A549 (cell line): ENCODE measurements at regions not wholly inside any gene's neighbourhood (a gene's known extent, or its start where the extent isn't known, plus 50 kb on each side); places are given as distances from the start of the nearest gene placed in this dataset.

Experiments
- ATAC-seq, 2 experiments: fragments of 200-7000 bp in 1 of 2; fragments of >200 bp in 1 of 2; cut with Nextera tagmentation in 1 of 2; cut with Tn5 transposase in 1 of 2; 3 replicates each; pipeline versions ENCODE4 v1.8.0 to v1.9.1; 2018 to 2020; ENCODE audit warnings: mild to moderate bottlenecking in 1 of 2, moderate library complexity in 1 of 2
- CTCF ChIA-PET: fragments of 300-600 bp; sonication (Branson Sonifier 250); formaldehyde crosslinking; extraction: SDS; loops from one replicate; lab custom pipeline; 2021; ENCODE audit warnings: antibody characterized with exemption, inconsistent platforms; lab: Yijun Ruan, JAX
- POLR2A ChIA-PET: fragments of 350-600 bp; formaldehyde crosslinking; extraction: SDS; loops from one replicate; lab custom pipeline; 2021; ENCODE audit warnings: antibody characterized with exemption, inconsistent platforms; lab: Yijun Ruan, JAX
- DNase-seq, 2 experiments: peaks; one replicate each; pipeline versions ENCODE4 v3.0.0 to v3.0.0-alpha.2; 2011 to 2016; ENCODE audit warnings: low read depth in 1 of 2, low spot score in 1 of 2
- FAIRE-seq: peaks from 2 replicates; lab custom pipeline; 2011; peaks lifted over from hg19 to GRCh38; lab: Jason Lieb, UNC
- H3K27ac ChIP-seq, 2 experiments: fragments of >200 bp; sonication (Bioruptor Twin); formaldehyde crosslinking; 3 replicates each; pipeline ENCODE4 v1.5.1; 2016 to 2017
- H3K4me1 ChIP-seq: fragments of >200 bp; sonication (Bioruptor Twin); formaldehyde crosslinking; 3 replicates; pipeline ENCODE4 v1.6.1; 2016
- H3K4me2 ChIP-seq: fragments of >200 bp; sonication (Bioruptor Twin); formaldehyde crosslinking; 3 replicates; pipeline ENCODE4 v1.6.1; 2016
- H3K4me3 ChIP-seq: fragments of >200 bp; sonication (Bioruptor Twin); formaldehyde crosslinking; 3 replicates; pipeline ENCODE4 v1.5.1; 2016
- H3K9me3 ChIP-seq: fragments of >200 bp; sonication (Bioruptor Twin); formaldehyde crosslinking; 3 replicates; pipeline ENCODE4 v1.6.1; 2016
- CBX2 ChIP-seq: fragments of 200-600 bp; sonication (generic); IDR thresholded peaks from 2 replicates; pipeline ENCODE4 v1.6.1; 2016; ENCODE audit warnings: low read depth, mild to moderate bottlenecking, borderline replicate concordance
- CEBPB ChIP-seq, 2 experiments: fragments of >200 bp in 1 of 2; sonication (Bioruptor Twin) in 1 of 2; formaldehyde crosslinking in 1 of 2; IDR thresholded peaks; 2 replicates each; pipeline ENCODE4 v1.6.1; 2012 to 2016
- CHD4 ChIP-seq: fragments of 200-600 bp; sonication (generic); IDR thresholded peaks from 2 replicates; pipeline ENCODE4 v1.6.1; 2016; ENCODE audit warnings: antibody characterized with exemption, mild to moderate bottlenecking, borderline replicate concordance
- EHF ChIP-seq: fragments of 250-450 bp; sonication (Bioruptor Pico); IDR thresholded peaks from 2 replicates; pipeline ENCODE4 v1.5.0; 2020; ENCODE audit warnings: mild to moderate bottlenecking
- EP300 ChIP-seq, 2 experiments: fragments of >200 bp; sonication (Bioruptor Twin); formaldehyde crosslinking; IDR thresholded peaks; 2 replicates in 1 of 2; 3 replicates in 1 of 2; pipeline ENCODE4 v1.6.1; 2016 to 2017
- ESRRA ChIP-seq: fragments of 150-350 bp; IDR thresholded peaks from 2 replicates; pipeline ENCODE4 v1.6.1; 2014; ENCODE audit warnings: mild to moderate bottlenecking, low read length, borderline replicate concordance
- FOSB ChIP-seq: fragments of 250-450 bp; sonication (Bioruptor Pico); IDR thresholded peaks from 2 replicates; pipeline ENCODE4 v1.5.0; 2020; ENCODE audit warnings: mild to moderate bottlenecking, moderate library complexity
- FOSL2 ChIP-seq, 2 experiments: fragments of 450-650 bp in 1 of 2; fragments of >200 bp in 1 of 2; sonication (Bioruptor Twin) in 1 of 2; formaldehyde crosslinking; IDR thresholded peaks; 2 replicates each; pipeline versions ENCODE4 v1.5.0 to v1.6.1; 2016 to 2020; ENCODE audit warnings: mild to moderate bottlenecking in 1 of 2, moderate library complexity in 1 of 2
- HOXB13 ChIP-seq: fragments of 250-450 bp; sonication (Bioruptor Pico); IDR thresholded peaks from 2 replicates; pipeline ENCODE4 v1.5.0; 2020; ENCODE audit warnings: low read depth, mild to moderate bottlenecking, moderate library complexity
- KDM1A ChIP-seq: fragments of 200-600 bp; sonication (generic); IDR thresholded peaks from 2 replicates; pipeline ENCODE4 v1.6.1; 2016; ENCODE audit warnings: low read depth, mild to moderate bottlenecking
- KDM5A ChIP-seq: fragments of 200-600 bp; sonication (generic); IDR thresholded peaks from 2 replicates; pipeline ENCODE4 v1.6.1; 2016; ENCODE audit warnings: antibody characterized with exemption, mild to moderate bottlenecking
- MAZ ChIP-seq: fragments of 150-350 bp; IDR thresholded peaks from 2 replicates; pipeline ENCODE4 v1.6.1; 2014; ENCODE audit warnings: antibody characterized with exemption, low read depth, low read length, borderline replicate concordance
- MYC ChIP-seq: IDR thresholded peaks from 2 replicates; pipeline ENCODE4 v1.6.1; 2012; ENCODE audit warnings: mild to moderate bottlenecking, inconsistent platforms, low read length, improper control_type of control experiment, borderline replicate concordance
- NFE2L2 ChIP-seq: fragments of 150-350 bp; conservative IDR thresholded peaks from 2 replicates; pipeline ENCODE4 v1.6.1; 2014; ENCODE audit warnings: low read length
- NR3C1 ChIP-seq: fragments of >200 bp; sonication (Bioruptor Twin); formaldehyde crosslinking; IDR thresholded peaks from 3 replicates; pipeline ENCODE4 v1.6.1; 2017
- POLR2A ChIP-seq: IDR thresholded peaks from 2 replicates; pipeline ENCODE4 v1.6.1; 2012; ENCODE audit warnings: mild to moderate bottlenecking, low read length
- RAD21 ChIP-seq, 2 experiments: fragments of >200 bp in 1 of 2; sonication (Bioruptor Twin) in 1 of 2; formaldehyde crosslinking in 1 of 2; IDR thresholded peaks in 1 of 2; conservative IDR thresholded peaks in 1 of 2; 2 replicates in 1 of 2; 3 replicates in 1 of 2; pipeline ENCODE4 v1.6.1; 2012 to 2018; ENCODE audit warnings: inconsistent platforms in 1 of 2
- RNF2 ChIP-seq: fragments of 200-600 bp; sonication (generic); IDR thresholded peaks from 2 replicates; pipeline ENCODE4 v1.6.1; 2016; ENCODE audit warnings: low read depth, mild to moderate bottlenecking, antibody characterized with exemption, moderate library complexity, borderline replicate concordance
- SMC3 ChIP-seq: fragments of >200 bp; sonication (Bioruptor Twin); formaldehyde crosslinking; IDR thresholded peaks from 3 replicates; pipeline ENCODE4 v1.6.1; 2018; ENCODE audit warnings: inconsistent platforms
- ZFP36 ChIP-seq: fragments of 450-650 bp; IDR thresholded peaks from 2 replicates; pipeline ENCODE4 v1.6.1; 2014; ENCODE audit warnings: borderline replicate concordance; ENCODE audit not compliant: partially characterized antibody
- ZNF302 ChIP-seq: fragments of 250-450 bp; sonication (Bioruptor Pico); IDR thresholded peaks from 2 replicates; pipeline ENCODE4 v1.9.0; 2021; ENCODE audit warnings: inconsistent platforms, mild to moderate bottlenecking, moderate library complexity
- ZSCAN20 ChIP-seq: fragments of 250-450 bp; sonication (Bioruptor Pico); IDR thresholded peaks from 2 replicates; pipeline ENCODE4 v1.8.0; 2022; ENCODE audit warnings: mild to moderate bottlenecking, moderate library complexity
- WGBS: methylation state at CpG from one replicate; pipeline ENCODE4 v1.1.6; 2017; ENCODE audit errors: missing lambda C conversion rate; 5-methylcytosine and 5-hydroxymethylcytosine counted together
- TF ChIP-seq, protein P1 (sequence below): fragments of >200 bp; sonication (Bioruptor Twin); formaldehyde crosslinking; IDR thresholded peaks from 3 replicates; pipeline ENCODE4 v1.6.1; 2016
- TF ChIP-seq, protein P2 (sequence below): fragments of >200 bp; sonication (Bioruptor Twin); formaldehyde crosslinking; IDR thresholded peaks from 2 replicates; pipeline ENCODE4 v1.6.1; 2016
- TF ChIP-seq, protein P3 (sequence below): fragments of 450-650 bp; IDR thresholded peaks from 2 replicates; pipeline ENCODE4 v1.6.1; 2014; ENCODE audit warnings: antibody characterized with exemption
- TF ChIP-seq, protein P4 (sequence below): IDR thresholded peaks from 2 replicates; pipeline ENCODE4 v1.6.1; 2012; ENCODE audit warnings: low read depth, borderline replicate concordance

DNA sequence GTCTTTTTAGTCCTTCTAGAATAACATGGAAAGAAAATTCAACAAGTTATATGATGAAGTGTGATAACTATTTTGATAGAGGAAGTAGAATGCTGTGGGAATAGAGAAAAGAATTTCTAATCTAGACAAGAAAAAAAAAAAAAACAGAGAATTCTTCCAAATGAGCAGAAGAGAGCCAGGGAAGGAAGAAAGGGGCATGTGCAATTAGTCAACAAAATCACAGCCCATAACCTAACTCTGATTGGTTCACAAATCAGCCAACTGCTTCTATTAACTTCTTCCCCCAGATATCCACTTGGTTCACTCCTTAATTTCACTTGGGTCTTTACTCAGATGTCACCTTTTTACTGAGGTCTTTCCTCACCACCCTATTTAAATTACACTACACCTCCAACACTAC, 69.5 kb downstream of the BTG1 start:
- Histone ChIP-seq H3K4me2 (peak overlapping the region; percentile 40), H3K4me1 (peaks cover 76% of the 10 kb centered on the region), H3K9me3 (peaks cover 11% of the 10 kb centered on the region; the same call in 1 of the 3 replicates), H3K27ac (peak overlapping the region; percentile 78 to 87), H3K4me3 (no peak overlapping the region)
- POLR2A ChIA-PET, result interaction anchor here (1.2 kb wide), 2 partner anchors 69 to 70 kb away, joined by 3 read pairs; partner anchors contain the start of gene BTG1
- TF ChIP-seq CHD4 (no peak), ZNF302 (CRISPR knock-in tag) (no peak), ZFP36 (no peak), NFE2L2 (no peak), MYC (no peak), EP300 (IDR thresholded peaks at IDR 0.05) (no peak), CBX2 (no peak), FOSL2 (IDR thresholded peaks at IDR 0.05) (no peak), FOSL2 (CRISPR knock-in tag; IDR thresholded peaks at IDR 0.05) (no peak), NR3C1 (no peak)
- peak; percentile 43 for FAIRE-seq
- no peak for ATAC-seq
- DNase-seq, result no peak
- CTCF ChIA-PET, result interaction anchor here (0.9 to 1.9 kb wide), 2 partner anchors 13 to 694 kb away, joined by 3 to 7 read pairs; no protein-coding TSS in a partner anchor

DNA sequence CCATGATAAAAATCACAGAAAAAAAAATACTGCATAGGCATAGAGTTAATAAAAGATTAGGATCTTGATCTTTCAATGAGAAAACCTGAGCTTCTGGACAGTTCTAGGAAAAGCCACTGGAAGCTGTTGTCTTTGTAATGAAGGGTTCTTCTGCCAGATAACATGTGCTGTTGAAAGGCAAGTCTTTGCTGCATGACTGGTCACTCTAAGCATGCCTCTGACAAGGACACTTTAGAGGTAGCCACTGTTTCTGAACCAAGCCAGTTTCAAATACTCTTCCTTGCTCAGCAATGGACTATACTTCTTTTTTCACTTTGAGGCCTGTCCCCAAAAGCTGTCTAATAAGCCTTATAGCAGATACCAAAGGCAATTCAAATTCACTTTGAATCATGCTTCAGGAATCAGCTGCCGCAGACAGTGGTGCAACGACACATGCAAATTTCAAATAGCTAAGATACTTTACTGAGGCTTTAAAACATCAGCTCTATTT, 70.2 kb downstream of the BTG1 start:
- H3K27ac ChIP-seq, result peak overlapping the region; percentile 78 to 87
- H3K4me3 ChIP-seq, result no peak overlapping the region
- peak overlapping the region; percentile 40 for H3K4me2 ChIP-seq
- DNase-seq (no peak), ATAC-seq (no peak)
- CTCF ChIA-PET, result interaction anchor here (0.7 to 1.9 kb wide), 3 partner anchors 12 to 694 kb away, joined by 3 to 7 read pairs (median 3); no protein-coding TSS in a partner anchor
- 85% methylated on average over 2 of the region's 2 CpGs for WGBS
- TF ChIP-seq, protein P1, sequence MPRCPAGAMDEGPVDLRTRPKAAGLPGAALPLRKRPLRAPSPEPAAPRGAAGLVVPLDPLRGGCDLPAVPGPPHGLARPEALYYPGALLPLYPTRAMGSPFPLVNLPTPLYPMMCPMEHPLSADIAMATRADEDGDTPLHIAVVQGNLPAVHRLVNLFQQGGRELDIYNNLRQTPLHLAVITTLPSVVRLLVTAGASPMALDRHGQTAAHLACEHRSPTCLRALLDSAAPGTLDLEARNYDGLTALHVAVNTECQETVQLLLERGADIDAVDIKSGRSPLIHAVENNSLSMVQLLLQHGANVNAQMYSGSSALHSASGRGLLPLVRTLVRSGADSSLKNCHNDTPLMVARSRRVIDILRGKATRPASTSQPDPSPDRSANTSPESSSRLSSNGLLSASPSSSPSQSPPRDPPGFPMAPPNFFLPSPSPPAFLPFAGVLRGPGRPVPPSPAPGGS, result no peak
- TF ChIP-seq, protein P2, sequence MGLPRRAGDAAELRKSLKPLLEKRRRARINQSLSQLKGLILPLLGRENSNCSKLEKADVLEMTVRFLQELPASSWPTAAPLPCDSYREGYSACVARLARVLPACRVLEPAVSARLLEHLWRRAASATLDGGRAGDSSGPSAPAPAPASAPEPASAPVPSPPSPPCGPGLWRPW, result no peak
- TF ChIP-seq, protein P3, sequence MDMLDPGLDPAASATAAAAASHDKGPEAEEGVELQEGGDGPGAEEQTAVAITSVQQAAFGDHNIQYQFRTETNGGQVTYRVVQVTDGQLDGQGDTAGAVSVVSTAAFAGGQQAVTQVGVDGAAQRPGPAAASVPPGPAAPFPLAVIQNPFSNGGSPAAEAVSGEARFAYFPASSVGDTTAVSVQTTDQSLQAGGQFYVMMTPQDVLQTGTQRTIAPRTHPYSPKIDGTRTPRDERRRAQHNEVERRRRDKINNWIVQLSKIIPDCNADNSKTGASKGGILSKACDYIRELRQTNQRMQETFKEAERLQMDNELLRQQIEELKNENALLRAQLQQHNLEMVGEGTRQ, result no peak
- TF ChIP-seq ZFP36 (no peak), SMC3 (no peak), ESRRA (no peak), FOSB (CRISPR knock-in tag) (no peak), HOXB13 (CRISPR knock-in tag) (no peak), RAD21 (conservative IDR thresholded peaks at IDR 0.05 in 1 of 2, IDR thresholded peaks at IDR 0.05 in 1 of 2) (no peak), ZSCAN20 (CRISPR knock-in tag) (no peak), RNF2 (no peak), POLR2A (no peak), CEBPB (IDR thresholded peaks at IDR 0.05) (no peak), ZNF302 (CRISPR knock-in tag) (no peak), KDM5A (no peak), MAZ (no peak), EHF (CRISPR knock-in tag) (no peak), KDM1A (no peak)
- TF ChIP-seq, protein P4, sequence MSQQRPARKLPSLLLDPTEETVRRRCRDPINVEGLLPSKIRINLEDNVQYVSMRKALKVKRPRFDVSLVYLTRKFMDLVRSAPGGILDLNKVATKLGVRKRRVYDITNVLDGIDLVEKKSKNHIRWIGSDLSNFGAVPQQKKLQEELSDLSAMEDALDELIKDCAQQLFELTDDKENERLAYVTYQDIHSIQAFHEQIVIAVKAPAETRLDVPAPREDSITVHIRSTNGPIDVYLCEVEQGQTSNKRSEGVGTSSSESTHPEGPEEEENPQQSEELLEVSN, result no peak
- TF ChIP-seq, all 56 proteins: peak for 0
- FAIRE-seq, result no peak
- POLR2A ChIA-PET, result interaction anchor here (0.7 to 1.2 kb wide), 3 partner anchors 68 to 70 kb away, joined by 3 read pairs; partner anchors contain the start of gene BTG1
- peaks cover 11% of the 10 kb centered on the region; the same call in 1 of the 3 replicates for H3K9me3 ChIP-seq
- H3K4me1 ChIP-seq, result peaks cover 71% of the 10 kb centered on the region
